ENCODE measurements at regions not wholly inside any gene's neighbourhood (a gene's known extent, or its start where the extent isn't known, plus 50 kb on each side); places are given as distances from the start of the nearest gene placed in this dataset.

GRCh38 chrX:81354954-81355353 is 153.1 kb downstream of the SH3BGRL start:
- no peak for TF ChIP-seq ZNF274 (IDR thresholded peaks at IDR 0.05; ENCODE audit: low read depth, low read length)
- no peak for TF ChIP-seq YY1 (IDR thresholded peaks at IDR 0.05; ENCODE audit: insufficient read depth, insufficient read length)
